AG04449 (cell line): ENCODE measurements at regions not wholly inside any gene's neighbourhood (a gene's known extent, or its start where the extent isn't known, plus 50 kb on each side); places are given as distances from the start of the nearest gene placed in this dataset.

Source experiments
- CTCF ChIA-PET: fragments of 350-600 bp; formaldehyde crosslinking; extraction: SDS; loops from one replicate; lab custom pipeline; 2021; ENCODE audit warnings: antibody characterized with exemption; lab: Yijun Ruan, JAX
- POLR2A ChIA-PET: fragments of 400-600, 350-600 bp; formaldehyde crosslinking; extraction: SDS; loops from one replicate; lab custom pipeline; 2020; ENCODE audit warnings: antibody characterized with exemption, inconsistent platforms; lab: Yijun Ruan, JAX
- DNase-seq: peaks from one replicate; pipeline ENCODE4 v3.0.0-alpha.2; 2010; ENCODE audit warnings: low read depth, low spot score
- H3K4me3 ChIP-seq: 2 replicates; pipeline ENCODE4 v1.5.1; 2011; ENCODE audit warnings: low read depth, mild to moderate bottlenecking, control low read depth, low read length
- CTCF ChIP-seq: IDR thresholded peaks from one replicate; pipeline ENCODE4 v1.5.1; 2011; ENCODE audit warnings: mild to moderate bottlenecking, moderate library complexity, low read length, control low read depth, inconsistent platforms; ENCODE audit not compliant: insufficient read depth; ENCODE audit errors: missing control alignments

- no peak overlapping the region for H3K4me3 ChIP-seq
- peak; percentile 61 for DNase-seq
- no peak for TF ChIP-seq CTCF
- POLR2A ChIA-PET: no interaction called here
- CTCF ChIA-PET: no interaction called here
These were observed 70.2 kb downstream of the CLDN1 start for GRCh38 chr3:190252080-190252479.

GRCh38 chr3:190249414-190249813 is 72.8 kb downstream of the CLDN1 start:
- CTCF ChIA-PET: no interaction called here
- no peak for DNase-seq
- no peak overlapping the region for H3K4me3 ChIP-seq
- no peak for TF ChIP-seq CTCF
- POLR2A ChIA-PET: no interaction called here

DNA sequence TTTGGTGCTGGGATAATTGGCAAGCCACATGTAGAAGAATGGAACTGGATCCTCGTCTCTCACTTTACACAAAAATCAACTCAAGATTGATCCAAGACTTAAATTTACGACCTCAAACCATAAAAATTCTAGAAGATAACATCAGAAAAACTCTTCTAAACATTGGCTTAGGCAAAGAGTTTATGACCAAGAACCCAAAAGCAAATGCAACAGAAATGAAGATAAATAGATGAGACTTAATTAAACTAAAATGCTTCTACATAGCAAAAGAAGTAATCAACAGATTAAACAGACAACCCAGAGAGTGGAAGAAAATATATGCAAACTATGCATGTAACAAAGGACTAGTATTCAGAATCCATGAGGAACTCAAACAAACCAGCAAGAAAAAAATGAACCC is 80.1 kb downstream of the CLDN1 start:
- DNase-seq: no peak
- TF ChIP-seq CTCF: no peak
- no peak overlapping the region for H3K4me3 ChIP-seq
- POLR2A ChIA-PET: no interaction called here
- CTCF ChIA-PET: no interaction called here

- CTCF ChIA-PET: interaction anchor here (1.1 kb wide), 2 partner anchors 83 to 186 kb away, joined by 3 read pairs; partner anchors contain the start of gene CLDN1
- DNase-seq: no peak
- no peak for TF ChIP-seq CTCF
- no peak overlapping the region for H3K4me3 ChIP-seq
- POLR2A ChIA-PET: no interaction called here
These were observed 82.9 kb downstream of the CLDN1 start for GRCh38 chr3:190239325-190239724.

- DNase-seq: no peak
- no peak overlapping the region for H3K4me3 ChIP-seq
- no peak for TF ChIP-seq CTCF
- ChIA-PET CTCF (interaction anchor here (1.1 kb wide), 2 partner anchors 14 to 186 kb away, joined by 3 read pairs; no protein-coding TSS in a partner anchor), POLR2A (no interaction called here)
These were observed 83.4 kb downstream of the CLDN1 start for GRCh38 chr3:190238871-190239270.

GRCh38 chr3:190234621-190235020 is 87.6 kb downstream of the CLDN1 start:
- H3K4me3 ChIP-seq: no peak overlapping the region
- POLR2A ChIA-PET: no interaction called here
- no peak for TF ChIP-seq CTCF
- CTCF ChIA-PET: interaction anchor here (0.9 to 6.1 kb wide), 5 partner anchors 9 to 274 kb away, joined by 3 to 31 read pairs (median 5); partner anchors contain the start of gene CLDN1
- DNase-seq: no peak
